Loucy (cell line): ENCODE measurements at regions not wholly inside any gene's neighbourhood (a gene's known extent, or its start where the extent isn't known, plus 50 kb on each side); places are given as distances from the start of the nearest gene placed in this dataset.
"Not testable (repeated sequence)": the region's sequence is repeated elsewhere in the genome, so short reads cannot be mapped to it uniquely, and the experiment has no call there.

Experiments used
- CTCF ChIP-seq: fragments of 200-600 bp; sonication (generic); conservative IDR thresholded peaks from 2 replicates; pipeline ENCODE4 v1.5.1; 2014; ENCODE audit warnings: mild to moderate bottlenecking, antibody characterized with exemption, low read length
- EZH2phosphoT487 ChIP-seq: fragments of 200-600 bp; IDR thresholded peaks from 2 replicates; pipeline ENCODE4 v1.6.1; 2018; ENCODE audit warnings: antibody characterized with exemption, mild to moderate bottlenecking, moderate library complexity, borderline replicate concordance

GRCh38 chr16:88188171-88188895 lies 194.4 kb upstream of the ZNF469 start:
- TF ChIP-seq CTCF, EZH2phosphoT487: not testable (repeated sequence)
